Common myeloid progenitor, CD34-positive (primary cell): ENCODE measurements at regions not wholly inside any gene's neighbourhood (a gene's known extent, or its start where the extent isn't known, plus 50 kb on each side); places are given as distances from the start of the nearest gene placed in this dataset.

Experiments used
- CTCF ChIA-PET: fragments of 350-600 bp; sonication (Branson Sonifier 250); formaldehyde crosslinking; loops from one replicate; lab custom pipeline; 2021; ENCODE audit warnings: antibody characterized with exemption; lab: Charles Lee
- POLR2A ChIA-PET: fragments of 350-600 bp; sonication (Branson Sonifier 250); formaldehyde crosslinking; loops from one replicate; lab custom pipeline; 2021; ENCODE audit warnings: antibody characterized with exemption; lab: Charles Lee
- DNase-seq, 3 donors: peaks; one replicate each; pipeline versions ENCODE4 v3.0.0 to v3.0.0-alpha.2; 2013
- H3K27ac ChIP-seq, 2 experiments: 1 replicate in 1 of 2; 2 replicates in 1 of 2; pipeline ENCODE4 v1.7.0; 2013; ENCODE audit warnings: inconsistent platforms in 2 of 2, low read length in 2 of 2, mild to moderate bottlenecking in 2 of 2, low read depth in 1 of 2, moderate library complexity in 1 of 2; ENCODE audit not compliant: severe bottlenecking in 2 of 2, insufficient read depth in 1 of 2, poor library complexity in 1 of 2
- H3K27me3 ChIP-seq, 5 experiments: replicated peaks in 2 of 5; 1 replicate in 3 of 5; 2 replicates in 2 of 5; pipeline versions ENCODE4 v1.6.1 to v1.7.0; 2013; ENCODE audit warnings: low read length in 4 of 5, mild to moderate bottlenecking in 2 of 5, moderate library complexity in 2 of 5, inconsistent platforms in 1 of 5; ENCODE audit not compliant: insufficient read depth in 5 of 5, control insufficient read depth in 4 of 5
- H3K36me3 ChIP-seq, 4 experiments: 1 replicate in 2 of 4; 2 replicates in 2 of 4; pipeline versions ENCODE4 v1.6.1 to v1.7.0; 2013; ENCODE audit warnings: low read length in 3 of 4, control low read depth in 1 of 4, mild to moderate bottlenecking in 1 of 4; ENCODE audit not compliant: control insufficient read depth in 4 of 4, insufficient read depth in 4 of 4
- H3K4me1 ChIP-seq, 4 experiments: 1 replicate in 3 of 4; 2 replicates in 1 of 4; pipeline versions ENCODE4 v1.6.1 to v1.7.1; 2013; ENCODE audit warnings: low read length in 3 of 4, mild to moderate bottlenecking in 3 of 4, control low read depth in 1 of 4, inconsistent platforms in 1 of 4, moderate library complexity in 1 of 4; ENCODE audit not compliant: control insufficient read depth in 4 of 4, insufficient read depth in 4 of 4; ENCODE audit errors: control extremely low read depth in 1 of 4
- H3K4me3 ChIP-seq, 7 experiments: 1 replicate in 4 of 7; 2 replicates in 3 of 7; pipeline versions ENCODE4 v1.5.1 to v1.7.0; 2013; ENCODE audit warnings: mild to moderate bottlenecking in 7 of 7, low read length in 6 of 7, moderate library complexity in 6 of 7, inconsistent platforms in 2 of 7, low read depth in 2 of 7, control low read depth in 1 of 7; ENCODE audit not compliant: insufficient read depth in 4 of 7, control insufficient read depth in 1 of 7; ENCODE audit errors: extremely low read depth in 1 of 7
- H3K9me3 ChIP-seq, 5 experiments: 1 replicate in 4 of 5; 2 replicates in 1 of 5; pipeline versions ENCODE4 v1.6.1 to v1.7.1; 2013; ENCODE audit warnings: low read length in 4 of 5, mild to moderate bottlenecking in 2 of 5, inconsistent platforms in 1 of 5, low read depth in 1 of 5, moderate library complexity in 1 of 5; ENCODE audit not compliant: control insufficient read depth in 4 of 5, insufficient read depth in 2 of 5; ENCODE audit errors: control extremely low read depth in 1 of 5
- WGBS: methylation state at CpG from one replicate; pipeline ENCODE4 v1.1.5; 2013; ENCODE audit not compliant: insufficient coverage; 5-methylcytosine and 5-hydroxymethylcytosine counted together

- ChIA-PET POLR2A (no interaction called here), CTCF (no interaction called here)
- no peaks in the 10 kb centered on the region for H3K4me1 ChIP-seq
- H3K4me3 ChIP-seq = no peak overlapping the region
- WGBS = 94% methylated on average over 23 of the region's 23 CpGs
- H3K9me3 ChIP-seq = no peaks in the 10 kb centered on the region
- no peaks in the 10 kb centered on the region for H3K27me3 ChIP-seq
- no peaks in the 10 kb centered on the region for H3K36me3 ChIP-seq
- H3K27ac ChIP-seq = no peak overlapping the region
- no peak for DNase-seq
Measured at GRCh38 chr7:156122752-156123354, 310.6 kb upstream of the SHH start.

GRCh38 chr7:156121956-156122355 lies 309.7 kb upstream of the SHH start:
- 96% methylated on average over 14 of the region's 17 CpGs for WGBS
- POLR2A ChIA-PET = interaction anchor here (0.6 kb wide), 1 partner anchor 284 kb away, joined by 7 read pairs; no protein-coding TSS in a partner anchor
- Histone ChIP-seq H3K27me3 (no peaks in the 10 kb centered on the region), H3K4me3 (no peak overlapping the region), H3K36me3 (no peaks in the 10 kb centered on the region), H3K4me1 (no peaks in the 10 kb centered on the region), H3K9me3 (no peaks in the 10 kb centered on the region), H3K27ac (no peak overlapping the region)
- CTCF ChIA-PET = no interaction called here
- DNase-seq = no peak

- ChIA-PET POLR2A (no interaction called here), CTCF (no interaction called here)
- Histone ChIP-seq H3K36me3 (no peaks in the 10 kb centered on the region), H3K27ac (no peak overlapping the region), H3K4me3 (no peak overlapping the region), H3K27me3 (no peaks in the 10 kb centered on the region), H3K4me1 (no peaks in the 10 kb centered on the region), H3K9me3 (no peaks in the 10 kb centered on the region)
- WGBS = 98% methylated on average over 9 of the region's 10 CpGs
- no peak for DNase-seq
Measured at GRCh38 chr7:156121434-156121833, 309.2 kb upstream of the SHH start.

GRCh38 chr7:156120552-156120951 lies 308.3 kb upstream of the SHH start:
- Histone ChIP-seq H3K27me3 (no peaks in the 10 kb centered on the region), H3K36me3 (no peaks in the 10 kb centered on the region), H3K4me1 (no peaks in the 10 kb centered on the region), H3K27ac (no peak overlapping the region), H3K9me3 (no peaks in the 10 kb centered on the region), H3K4me3 (no peak overlapping the region)
- ChIA-PET POLR2A (no interaction called here), CTCF (no interaction called here)
- 93% methylated on average over 15 of the region's 17 CpGs for WGBS
- no peak for DNase-seq

- WGBS = 95% methylated on average over 5 of the region's 6 CpGs
Measured at GRCh38 chr7:156119771-156120170, 307.5 kb upstream of the SHH start.

GRCh38 chr7:156118248-156118645 lies 306.0 kb upstream of the SHH start:
- H3K27me3 ChIP-seq = no peaks in the 10 kb centered on the region
- no peak overlapping the region for H3K4me3 ChIP-seq
- H3K9me3 ChIP-seq = no peaks in the 10 kb centered on the region
- no peak for DNase-seq
- 82% methylated on average over 3 of the region's 6 CpGs for WGBS
- H3K27ac ChIP-seq = no peak overlapping the region
- POLR2A ChIA-PET = no interaction called here
- CTCF ChIA-PET = no interaction called here
- no peaks in the 10 kb centered on the region for H3K36me3 ChIP-seq
- H3K4me1 ChIP-seq = no peaks in the 10 kb centered on the region

More at GRCh38 chr7:156119771-156120170, 307.5 kb upstream of the SHH start:
- CTCF ChIA-PET = no interaction called here
- H3K4me1 ChIP-seq = no peaks in the 10 kb centered on the region
- H3K4me3 ChIP-seq = no peak overlapping the region
- H3K9me3 ChIP-seq = no peaks in the 10 kb centered on the region
- POLR2A ChIA-PET = no interaction called here
- H3K36me3 ChIP-seq = no peaks in the 10 kb centered on the region
- DNase-seq = no peak
- no peak overlapping the region for H3K27ac ChIP-seq
- H3K27me3 ChIP-seq = no peaks in the 10 kb centered on the region

- Histone ChIP-seq H3K4me1 (no peaks in the 10 kb centered on the region), H3K36me3 (no peaks in the 10 kb centered on the region), H3K27me3 (no peaks in the 10 kb centered on the region), H3K27ac (no peak overlapping the region), H3K4me3 (no peak overlapping the region), H3K9me3 (no peaks in the 10 kb centered on the region)
- 95% methylated on average over 6 of the region's 8 CpGs for WGBS
- no peak for DNase-seq
- POLR2A ChIA-PET = no interaction called here
- CTCF ChIA-PET = no interaction called here
Measured at GRCh38 chr7:156117542-156118247, 305.4 kb upstream of the SHH start.
